SK-N-SH treated with all-trans-retinoic acid at 6 μM for 48 hours (cell line): ENCODE measurements at regions not wholly inside any gene's neighbourhood (a gene's known extent, or its start where the extent isn't known, plus 50 kb on each side); places are given as distances from the start of the nearest gene placed in this dataset.
A peak's percentile ranks its signal among the peaks of the same experiment; 100 is the strongest.

Experiments
- ATAC-seq: fragments of 200-7000 bp; cut with Tn5 transposase; 3 replicates; pipeline ENCODE4 v1.9.1; 2020; ENCODE audit warnings: mild to moderate bottlenecking, moderate library complexity
- ARNTL ChIP-seq: fragments of 450-650 bp; formaldehyde crosslinking; IDR thresholded peaks from 2 replicates; pipeline ENCODE4 v1.5.0; 2020; ENCODE audit warnings: low read depth, mild to moderate bottlenecking, moderate library complexity, borderline replicate concordance
- BACH2 ChIP-seq: fragments of 250-450 bp; sonication (Bioruptor Pico); IDR thresholded peaks from 2 replicates; pipeline ENCODE4 v1.9.0; 2021; ENCODE audit warnings: mild to moderate bottlenecking, borderline replicate concordance
- CSDC2 ChIP-seq: fragments of 250-450 bp; sonication (Bioruptor Pico); IDR thresholded peaks from 2 replicates; pipeline ENCODE4 v1.5.0; 2020; ENCODE audit warnings: mild to moderate bottlenecking, moderate library complexity
- ESRRG ChIP-seq: fragments of 250-450 bp; sonication (Bioruptor Pico); IDR thresholded peaks from 2 replicates; pipeline ENCODE4 v1.6.1; 2021; ENCODE audit warnings: mild to moderate bottlenecking
- GLIS3 ChIP-seq: fragments of 250-450 bp; sonication (Bioruptor Pico); IDR thresholded peaks from 2 replicates; pipeline ENCODE4 v1.5.0; 2020; ENCODE audit warnings: mild to moderate bottlenecking, moderate library complexity
- ISL1 ChIP-seq: fragments of 250-450 bp; sonication (Bioruptor Pico); IDR thresholded peaks from 2 replicates; pipeline ENCODE4 v2.1.2; 2022; ENCODE audit warnings: mild to moderate bottlenecking, moderate library complexity
- OSR1 ChIP-seq: fragments of 250-450 bp; sonication (Bioruptor Pico); IDR thresholded peaks from 2 replicates; pipeline ENCODE4 v1.8.0; 2022; ENCODE audit warnings: moderate library complexity, mild to moderate bottlenecking, inconsistent platforms
- PATZ1 ChIP-seq: fragments of 250-450 bp; sonication (Bioruptor Pico); IDR thresholded peaks from 2 replicates; pipeline ENCODE4 v1.8.0; 2020; ENCODE audit warnings: mild to moderate bottlenecking, moderate library complexity, borderline replicate concordance
- PPARA ChIP-seq: fragments of 250-450 bp; sonication (Bioruptor Pico); IDR thresholded peaks from 2 replicates; pipeline ENCODE4 v1.5.0; 2020; ENCODE audit warnings: mild to moderate bottlenecking, borderline replicate concordance
- RARB ChIP-seq: fragments of 250-450 bp; sonication (Bioruptor Pico); IDR thresholded peaks from 2 replicates; pipeline ENCODE4 v1.8.0; 2021; ENCODE audit warnings: mild to moderate bottlenecking, moderate library complexity
- SNAI2 ChIP-seq: fragments of 250-450 bp; sonication (Bioruptor Pico); IDR thresholded peaks from 2 replicates; pipeline ENCODE4 v1.5.0; 2020; ENCODE audit warnings: mild to moderate bottlenecking, moderate library complexity
- TCF4 ChIP-seq: fragments of 250-450 bp; sonication (Bioruptor Pico); IDR thresholded peaks from 2 replicates; pipeline ENCODE4 v1.8.0; 2021; ENCODE audit warnings: mild to moderate bottlenecking, moderate library complexity, borderline replicate concordance
- TOX ChIP-seq: fragments of 250-450 bp; sonication (Bioruptor Pico); IDR thresholded peaks from 2 replicates; pipeline ENCODE4 v1.8.0; 2021; ENCODE audit warnings: mild to moderate bottlenecking, moderate library complexity, borderline replicate concordance
- TSHZ2 ChIP-seq: fragments of 250-450 bp; sonication (Bioruptor Pico); IDR thresholded peaks from 2 replicates; pipeline ENCODE4 v1.5.0; 2020; ENCODE audit warnings: mild to moderate bottlenecking, moderate library complexity
- ZC3H10 ChIP-seq: fragments of 250-450 bp; sonication (Bioruptor Pico); IDR thresholded peaks from 2 replicates; pipeline ENCODE4 v1.5.1; 2021; ENCODE audit warnings: mild to moderate bottlenecking, moderate library complexity
- ZFP3 ChIP-seq: fragments of 250-450 bp; sonication (Bioruptor Pico); IDR thresholded peaks from 2 replicates; pipeline ENCODE4 v1.5.0; 2020; ENCODE audit warnings: mild to moderate bottlenecking, moderate library complexity
- ZFP30 ChIP-seq: fragments of 450-650 bp; formaldehyde crosslinking; IDR thresholded peaks from 2 replicates; pipeline ENCODE4 v1.5.0; 2022; ENCODE audit warnings: mild to moderate bottlenecking, moderate library complexity
- ZNF565 ChIP-seq: fragments of 450-650 bp; formaldehyde crosslinking; conservative IDR thresholded peaks from 2 replicates; pipeline ENCODE4 v1.5.0; 2020; ENCODE audit warnings: low read depth, mild to moderate bottlenecking, moderate library complexity
- ZNF70 ChIP-seq: fragments of 450-650 bp; formaldehyde crosslinking; IDR thresholded peaks from 2 replicates; pipeline ENCODE4 v1.5.0; 2020; ENCODE audit warnings: mild to moderate bottlenecking, moderate library complexity
- ZNF8 ChIP-seq: fragments of 450-650 bp; formaldehyde crosslinking; IDR thresholded peaks from 2 replicates; pipeline ENCODE4 v1.5.0; 2020; ENCODE audit warnings: mild to moderate bottlenecking, moderate library complexity

GRCh38 chr12:38588624-38589305, 272.2 kb downstream of the ALG10B start:
- TF ChIP-seq ISL1 (CRISPR knock-in tag), result peak; percentile 33; the same call in 1 of the 2 replicates
- no peak for TF ChIP-seq CSDC2
- ATAC-seq, result no peak

DNA sequence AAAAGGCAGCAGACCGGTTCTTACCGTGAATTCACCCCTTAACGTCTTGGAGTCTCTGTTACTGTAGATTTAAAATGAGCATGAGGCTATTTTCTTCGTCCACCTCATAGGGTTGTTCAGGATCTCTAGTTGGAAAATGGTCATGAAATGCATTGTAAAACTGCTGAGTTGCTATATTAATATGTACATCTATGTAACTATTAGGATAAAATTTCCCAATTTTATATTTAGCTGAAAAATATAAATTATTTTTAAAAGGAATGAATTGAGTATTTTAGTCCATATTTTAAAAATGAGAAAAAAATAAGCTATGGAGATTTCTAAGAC, 272.7 kb downstream of the ALG10B start:
- TF ChIP-seq TCF4 (CRISPR knock-in tag) (no peak), ZNF70 (CRISPR knock-in tag) (no peak), ZC3H10 (no peak), TSHZ2 (no peak)
- TF ChIP-seq, all 23 proteins: peak for 0
- no peak for ATAC-seq

DNA sequence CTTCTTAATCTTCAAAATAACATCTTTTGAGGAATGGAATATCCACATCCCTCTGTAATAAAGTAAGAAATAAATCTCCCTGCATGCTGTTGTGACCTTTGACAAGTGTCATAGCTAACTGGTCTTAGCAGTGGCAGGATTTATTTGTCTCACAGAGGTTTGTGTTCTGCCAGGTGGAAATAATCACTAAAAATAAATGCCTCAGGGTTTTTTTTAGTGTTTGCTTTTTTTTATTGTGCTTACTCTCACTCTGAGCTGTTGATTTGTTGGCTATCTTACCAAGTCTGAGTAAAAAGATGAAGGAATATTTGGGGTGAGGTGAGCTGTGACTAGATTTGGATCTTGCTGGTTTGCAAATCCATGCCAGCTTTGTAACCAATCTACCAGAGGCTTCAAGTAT, 285.4 kb downstream of the ALG10B start:
- no peak for TF ChIP-seq ARNTL
- no peak for TF ChIP-seq ZNF565 (CRISPR knock-in tag)
- TF ChIP-seq ZFP3, result no peak
- no peak for TF ChIP-seq PPARA
- no peak for TF ChIP-seq TOX (CRISPR knock-in tag)
- no peak for TF ChIP-seq OSR1 (CRISPR knock-in tag)
- no peak for TF ChIP-seq ZFP30
- TF ChIP-seq ESRRG (CRISPR knock-in tag), result no peak
- TF ChIP-seq TCF4 (CRISPR knock-in tag), result no peak
- no peak for TF ChIP-seq BACH2 (CRISPR knock-in tag)
- no peak for TF ChIP-seq TSHZ2
- TF ChIP-seq PATZ1 (CRISPR knock-in tag), result no peak
- no peak for TF ChIP-seq SNAI2 (CRISPR knock-in tag)
- no peak for TF ChIP-seq GLIS3 (CRISPR knock-in tag)
- TF ChIP-seq RARB (CRISPR knock-in tag), result no peak
- no peak for TF ChIP-seq ISL1 (CRISPR knock-in tag)
- TF ChIP-seq CSDC2, result no peak
- TF ChIP-seq ZNF8 (CRISPR knock-in tag), result no peak
- ATAC-seq, result no peak
